ENCODE measurements at regions not wholly inside any gene's neighbourhood (a gene's known extent, or its start where the extent isn't known, plus 50 kb on each side); places are given as distances from the start of the nearest gene placed in this dataset.

DNA sequence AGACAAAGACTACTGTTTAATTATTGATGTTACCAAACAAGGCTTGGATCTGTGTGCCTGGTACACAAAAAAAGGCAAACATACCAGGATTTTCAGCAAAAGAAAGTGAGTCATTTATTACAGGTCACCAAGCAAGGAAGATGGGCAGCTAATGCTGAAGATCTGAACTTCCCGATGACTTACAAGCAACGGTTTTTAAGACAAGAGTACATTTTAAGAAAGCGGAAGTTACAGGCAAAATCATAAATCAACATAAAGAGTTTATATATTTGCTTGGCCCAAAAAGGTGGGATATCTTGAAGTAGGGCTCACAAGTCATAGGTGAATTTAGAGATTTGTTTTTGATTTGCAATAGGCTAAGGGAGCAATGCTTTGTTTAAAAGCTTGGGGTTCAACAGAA is 125.4 kb upstream of the SPATA16 start:
- no peak for DNase-seq
- Histone ChIP-seq H3K36me3 (no peaks in the 10 kb centered on the region), H3K4me3 (no peak overlapping the region), H3K9me3 (no peaks in the 10 kb centered on the region), H3K27ac (no peak overlapping the region), H3K27me3 (no peaks in the 10 kb centered on the region), H3K4me1 (no peaks in the 10 kb centered on the region)
- in situ Hi-C loops (cut with MboI; ENCODE audit: low pct_ligation_motif_present in 1 of 4, low pct_unique_long_range_greater_than_20kb in 1 of 4, low sequenced_read_pairs in 3 of 4) (no loop called here), intact Hi-C loops (cut with DNase I; ENCODE audit: low total_unique reads) (no loop called here)
- TF ChIP-seq POLR2AphosphoS5 (IDR thresholded peaks at IDR 0.05) (no peak), POLR2A (IDR thresholded peaks at IDR 0.05) (no peak), EP300 (IDR thresholded peaks at IDR 0.05; ENCODE audit: low read depth) (no peak)
- TF ChIP-seq, protein P1, sequence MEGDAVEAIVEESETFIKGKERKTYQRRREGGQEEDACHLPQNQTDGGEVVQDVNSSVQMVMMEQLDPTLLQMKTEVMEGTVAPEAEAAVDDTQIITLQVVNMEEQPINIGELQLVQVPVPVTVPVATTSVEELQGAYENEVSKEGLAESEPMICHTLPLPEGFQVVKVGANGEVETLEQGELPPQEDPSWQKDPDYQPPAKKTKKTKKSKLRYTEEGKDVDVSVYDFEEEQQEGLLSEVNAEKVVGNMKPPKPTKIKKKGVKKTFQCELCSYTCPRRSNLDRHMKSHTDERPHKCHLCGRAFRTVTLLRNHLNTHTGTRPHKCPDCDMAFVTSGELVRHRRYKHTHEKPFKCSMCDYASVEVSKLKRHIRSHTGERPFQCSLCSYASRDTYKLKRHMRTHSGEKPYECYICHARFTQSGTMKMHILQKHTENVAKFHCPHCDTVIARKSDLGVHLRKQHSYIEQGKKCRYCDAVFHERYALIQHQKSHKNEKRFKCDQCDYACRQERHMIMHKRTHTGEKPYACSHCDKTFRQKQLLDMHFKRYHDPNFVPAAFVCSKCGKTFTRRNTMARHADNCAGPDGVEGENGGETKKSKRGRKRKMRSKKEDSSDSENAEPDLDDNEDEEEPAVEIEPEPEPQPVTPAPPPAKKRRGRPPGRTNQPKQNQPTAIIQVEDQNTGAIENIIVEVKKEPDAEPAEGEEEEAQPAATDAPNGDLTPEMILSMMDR (IDR thresholded peaks at IDR 0.05): no peak
- WGBS, 2 donors (ENCODE audit: low coverage in 1 of 2): 49 to 62% methylated on average over 3 of the region's 3 CpGs

DNA sequence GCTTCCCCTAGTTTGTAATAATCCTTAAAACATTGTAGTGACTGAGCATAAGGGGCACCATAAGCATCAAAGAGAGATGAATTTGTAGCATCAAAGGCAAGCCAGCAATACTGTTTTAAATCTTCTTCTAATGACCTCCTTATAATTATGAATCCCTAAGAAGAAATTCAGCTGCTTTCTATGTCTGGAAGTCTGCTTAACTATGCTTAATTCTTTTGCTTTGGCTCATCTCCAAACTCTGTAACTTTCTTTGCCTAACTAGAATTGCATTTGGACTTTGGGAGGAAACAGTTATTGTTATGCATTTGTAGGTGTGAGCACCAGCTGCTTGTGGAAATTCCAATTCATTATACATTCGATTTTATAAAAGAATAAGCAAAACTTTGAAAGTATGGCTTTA is 117.7 kb upstream of the SPATA16 start:
- in situ Hi-C loops (cut with MboI; ENCODE audit: low pct_ligation_motif_present in 1 of 4, low pct_unique_long_range_greater_than_20kb in 1 of 4, low sequenced_read_pairs in 3 of 4): no loop called here
- no peak for DNase-seq
- H3K9me3 ChIP-seq: no peaks in the 10 kb centered on the region
- no peaks in the 10 kb centered on the region for H3K27me3 ChIP-seq
- WGBS, 2 donors (ENCODE audit: low coverage in 1 of 2): 30 to 36% methylated on average over 1 of the region's 1 CpG
- H3K27ac ChIP-seq: no peak overlapping the region
- no peak overlapping the region for H3K4me3 ChIP-seq
- TF ChIP-seq, protein P1 (IDR thresholded peaks at IDR 0.05): no peak
- TF ChIP-seq EP300 (IDR thresholded peaks at IDR 0.05; ENCODE audit: low read depth) (no peak), POLR2AphosphoS5 (IDR thresholded peaks at IDR 0.05) (no peak), POLR2A (IDR thresholded peaks at IDR 0.05) (no peak)
- intact Hi-C loops (cut with DNase I; ENCODE audit: low total_unique reads): no loop called here
- no peaks in the 10 kb centered on the region for H3K4me1 ChIP-seq
- no peaks in the 10 kb centered on the region for H3K36me3 ChIP-seq

DNA sequence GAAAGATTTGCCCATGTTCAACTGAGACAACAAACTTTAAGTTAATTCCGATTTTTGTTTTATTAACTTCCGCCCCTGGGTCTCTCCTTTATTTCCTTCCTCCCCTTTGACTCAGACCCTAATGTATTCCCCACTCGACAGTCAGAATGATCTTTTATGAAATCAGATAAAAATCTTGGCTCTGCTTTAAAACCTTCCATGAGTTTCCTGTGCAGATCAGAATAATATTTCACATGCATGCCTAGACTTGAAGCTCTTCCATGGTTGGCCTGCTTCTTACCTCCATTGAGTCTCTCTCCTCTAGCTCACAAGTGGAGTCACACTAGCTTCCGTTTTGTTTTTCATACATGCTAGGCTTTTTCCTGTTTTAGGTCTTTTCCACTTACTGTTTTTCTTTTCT is 116.8 kb upstream of the SPATA16 start:
- Histone ChIP-seq H3K9me3 (no peaks in the 10 kb centered on the region), H3K36me3 (no peaks in the 10 kb centered on the region), H3K27ac (no peak overlapping the region), H3K4me1 (no peaks in the 10 kb centered on the region), H3K27me3 (no peaks in the 10 kb centered on the region), H3K4me3 (no peak overlapping the region)
- WGBS, 2 donors (ENCODE audit: low coverage in 1 of 2): 87 to 88% methylated on average over 4 of the region's 4 CpGs
- TF ChIP-seq, protein P1 (IDR thresholded peaks at IDR 0.05): no peak
- TF ChIP-seq EP300 (IDR thresholded peaks at IDR 0.05; ENCODE audit: low read depth) (no peak), POLR2AphosphoS5 (IDR thresholded peaks at IDR 0.05) (no peak)
- intact Hi-C loops (cut with DNase I; ENCODE audit: low total_unique reads): no loop called here
- in situ Hi-C loops (cut with MboI; ENCODE audit: low pct_ligation_motif_present in 1 of 4, low pct_unique_long_range_greater_than_20kb in 1 of 4, low sequenced_read_pairs in 3 of 4): no loop called here
- no peak for DNase-seq

DNA sequence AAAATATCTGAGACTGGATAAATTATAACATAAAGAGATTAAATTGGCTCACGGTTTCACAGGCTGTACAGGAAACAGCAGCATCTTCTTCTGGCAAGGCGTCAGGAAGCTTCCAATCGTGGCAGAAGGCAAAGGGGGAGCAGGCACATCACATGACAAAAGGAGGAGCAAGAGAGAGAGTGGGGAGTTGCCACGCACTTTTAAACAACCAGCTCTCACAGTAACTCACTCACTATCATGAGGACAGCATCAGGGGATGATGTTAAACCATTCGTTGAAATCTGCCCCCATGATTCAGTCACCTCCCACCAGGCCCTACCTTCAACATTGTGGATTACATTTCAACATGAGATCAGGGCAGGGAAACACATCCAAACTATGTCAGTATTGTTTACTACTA is 114.5 kb upstream of the SPATA16 start:
- H3K9me3 ChIP-seq: no peaks in the 10 kb centered on the region
- intact Hi-C loops (cut with DNase I; ENCODE audit: low total_unique reads) (no loop called here), in situ Hi-C loops (cut with MboI; ENCODE audit: low pct_ligation_motif_present in 1 of 4, low pct_unique_long_range_greater_than_20kb in 1 of 4, low sequenced_read_pairs in 3 of 4) (no loop called here)
- WGBS, 2 donors (ENCODE audit: low coverage in 1 of 2): 67 to 76% methylated on average over 5 of the region's 5 CpGs
- no peak overlapping the region for H3K4me3 ChIP-seq
- TF ChIP-seq EP300 (IDR thresholded peaks at IDR 0.05; ENCODE audit: low read depth) (no peak), POLR2A (IDR thresholded peaks at IDR 0.05) (no peak), POLR2AphosphoS5 (IDR thresholded peaks at IDR 0.05) (no peak)
- TF ChIP-seq, protein P1 (IDR thresholded peaks at IDR 0.05): no peak
- H3K27me3 ChIP-seq: no peaks in the 10 kb centered on the region
- H3K27ac ChIP-seq: no peak overlapping the region
- no peaks in the 10 kb centered on the region for H3K36me3 ChIP-seq
- no peaks in the 10 kb centered on the region for H3K4me1 ChIP-seq
- no peak for DNase-seq
